ENCODE measurements at regions not wholly inside any gene's neighbourhood (a gene's known extent, or its start where the extent isn't known, plus 50 kb on each side); places are given as distances from the start of the nearest gene placed in this dataset.

DNA sequence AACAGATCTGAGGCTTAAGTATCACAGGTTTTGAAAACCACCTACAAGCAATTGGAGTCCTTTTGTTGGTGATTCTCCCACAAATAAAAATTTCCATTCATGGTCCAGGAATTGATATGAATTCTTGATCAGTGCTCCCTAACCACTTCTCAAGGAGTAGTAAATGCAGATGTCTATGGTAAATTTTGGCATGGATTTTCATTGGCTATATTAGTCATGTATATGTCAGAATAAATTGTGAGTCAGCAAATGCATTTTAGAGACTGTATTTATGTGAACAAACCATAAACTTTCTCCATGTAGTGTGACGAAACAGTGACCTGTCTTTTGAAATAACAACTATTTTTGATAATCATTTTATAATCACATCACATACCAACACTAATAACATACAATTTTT lies 611.1 kb downstream of the HTR1A start:
- no peak for DNase-seq (ENCODE audit: low read depth in 2 of 2)

DNA sequence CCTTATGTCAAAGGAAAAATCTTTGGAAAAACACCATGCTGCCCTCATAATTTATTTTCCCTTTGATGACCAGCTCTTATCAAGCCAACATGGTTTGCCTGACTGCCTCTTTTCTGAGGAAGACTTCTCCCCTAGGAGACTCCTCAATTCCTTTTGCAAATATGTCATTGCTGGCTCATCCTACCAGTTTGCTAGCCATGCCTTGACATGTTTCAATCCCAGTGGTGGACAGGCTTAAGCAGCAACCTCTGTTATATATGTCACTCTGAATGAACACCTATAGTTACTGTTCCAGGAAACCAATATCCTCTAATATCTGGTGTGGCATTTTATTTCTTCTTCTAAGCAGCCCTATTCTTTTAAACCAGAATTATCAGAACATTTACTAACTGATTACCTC lies 615.8 kb downstream of the HTR1A start:
- no peak for DNase-seq (ENCODE audit: low read depth in 2 of 2)

DNA sequence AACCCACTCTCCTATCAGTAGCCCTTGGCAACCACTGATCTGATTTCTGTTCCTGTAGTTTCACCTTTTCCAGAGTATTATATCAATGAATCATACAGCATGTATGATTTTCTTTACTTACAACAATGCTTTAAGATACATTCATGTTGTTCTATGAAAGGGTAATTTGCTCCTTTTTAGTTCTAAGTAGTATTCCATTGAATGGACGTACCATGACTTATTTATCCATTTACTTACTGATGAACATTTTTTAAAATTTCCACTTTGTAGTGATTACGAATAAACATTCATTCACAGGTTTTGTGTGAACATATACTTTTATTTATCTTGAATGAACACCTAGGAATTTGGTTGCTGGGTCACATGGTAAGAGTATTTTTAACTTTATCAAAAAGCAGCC lies 620.8 kb downstream of the HTR1A start:
- no peak for DNase-seq (ENCODE audit: low read depth in 2 of 2)

DNA sequence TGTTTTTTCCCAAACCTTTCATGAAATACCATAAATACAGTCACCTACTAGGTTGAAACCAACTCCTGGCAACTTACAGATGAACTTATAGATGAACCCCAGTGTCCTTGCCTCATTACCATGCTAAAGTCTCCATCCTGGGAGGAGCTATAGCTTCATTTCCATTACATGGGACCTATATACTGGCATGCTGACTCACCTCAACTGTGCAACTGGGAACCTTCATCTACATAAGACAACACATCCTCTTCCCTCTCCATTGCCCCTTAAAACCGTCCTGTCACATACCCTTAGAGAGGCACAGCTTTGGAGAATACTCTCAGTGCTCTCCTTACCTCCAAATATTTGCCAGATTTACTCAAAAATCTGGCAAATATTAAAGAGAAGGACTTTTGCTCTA lies 638.3 kb downstream of the HTR1A start:
- no peak for DNase-seq (ENCODE audit: low read depth in 2 of 2)

DNA sequence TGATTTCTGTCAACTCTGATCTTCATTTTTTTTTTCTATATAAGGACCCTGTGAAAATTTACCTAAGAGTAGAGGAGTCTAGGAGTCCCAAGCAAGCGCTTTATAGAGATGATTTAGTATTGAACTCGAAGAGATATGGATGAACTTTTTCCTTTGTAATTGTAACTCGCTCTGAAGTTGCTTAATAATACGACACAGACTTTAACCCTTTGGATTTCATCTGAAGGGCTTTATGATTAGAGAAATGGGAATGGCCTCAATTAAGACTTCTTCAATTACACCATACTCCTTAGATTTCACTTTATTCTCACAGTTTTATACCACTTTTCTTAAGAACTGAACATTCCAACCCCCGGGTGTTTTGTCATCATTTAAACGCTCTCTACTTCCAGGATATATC lies 647.7 kb downstream of the HTR1A start:
- DNase-seq (ENCODE audit: low read depth in 2 of 2): no peak

DNA sequence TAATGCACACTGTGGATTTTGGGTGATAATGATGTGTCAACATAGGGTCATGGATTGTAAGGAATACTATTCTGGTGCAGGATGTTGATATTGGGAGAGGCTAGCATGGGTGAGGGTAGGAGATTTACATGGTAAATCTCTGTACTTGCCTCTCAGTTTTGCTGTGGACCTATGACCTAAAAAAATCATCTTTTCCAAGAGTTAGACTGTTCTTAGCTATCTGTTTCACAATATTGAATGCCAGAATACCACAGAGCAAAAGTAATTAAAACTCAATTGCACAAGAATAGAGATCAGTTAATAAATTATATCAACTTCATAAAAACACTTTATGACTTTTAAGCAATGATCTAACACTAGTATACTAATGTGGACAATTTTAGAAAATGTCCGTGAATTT lies 651.6 kb downstream of the HTR1A start:
- DNase-seq (ENCODE audit: low read depth in 2 of 2): no peak

DNA sequence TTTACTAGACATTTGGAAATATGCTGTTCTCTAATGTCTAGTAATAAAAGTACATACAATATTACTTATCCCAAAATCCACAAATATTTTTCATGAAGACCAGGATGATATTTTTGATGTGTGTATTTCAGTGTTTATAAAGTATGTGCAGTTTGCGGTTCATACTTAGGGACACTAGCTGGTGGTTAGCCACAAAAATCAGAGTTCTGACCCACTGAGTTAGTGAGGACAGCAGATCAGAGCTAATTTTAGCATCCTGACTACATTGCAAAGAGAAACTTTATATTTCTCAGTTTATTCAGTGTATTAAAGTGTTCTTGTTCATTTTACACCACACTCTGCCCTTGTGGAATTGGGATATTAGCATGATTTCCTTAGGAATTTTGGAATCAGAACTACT lies 655.3 kb downstream of the HTR1A start:
- no peak for DNase-seq (ENCODE audit: low read depth in 2 of 2)

DNA sequence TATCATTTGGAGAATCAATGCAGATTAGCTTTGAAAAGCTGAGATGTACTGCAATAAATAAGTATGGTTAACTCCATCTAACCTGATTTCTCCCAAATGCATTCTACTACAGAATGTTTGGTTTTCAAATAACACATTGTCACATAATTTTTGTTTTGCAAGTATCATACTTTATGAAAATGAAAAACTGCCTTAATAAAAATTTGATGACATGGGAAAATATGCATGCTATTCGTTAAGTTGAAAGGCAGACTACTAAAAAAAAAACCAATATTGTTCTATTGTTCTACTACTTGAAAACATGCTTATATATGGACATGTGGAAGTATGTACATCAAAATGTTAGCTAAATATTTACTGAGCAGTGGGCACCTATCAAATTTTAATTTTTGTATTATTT lies 668.9 kb downstream of the HTR1A start:
- DNase-seq (ENCODE audit: low read depth in 2 of 2): no peak

DNA sequence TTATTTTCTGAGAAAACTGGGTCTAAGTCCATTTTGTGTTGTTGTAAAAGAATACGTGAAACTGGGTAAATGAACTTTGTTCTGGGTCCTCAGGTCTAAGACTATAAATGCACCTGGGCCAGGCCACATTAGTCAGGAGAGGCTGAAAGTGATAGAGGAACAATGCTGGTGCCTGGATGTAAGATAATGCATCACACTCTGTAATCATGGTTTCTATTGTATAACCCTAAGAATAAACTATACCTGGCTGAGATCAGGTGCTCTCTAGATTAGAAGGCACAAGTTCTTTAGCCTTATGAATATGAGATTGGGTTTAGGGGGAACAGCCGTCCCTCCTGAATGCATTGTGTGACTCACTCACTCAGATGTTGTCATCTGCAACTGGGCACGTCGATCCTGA lies 675.5 kb downstream of the HTR1A start:
- no peak for DNase-seq (ENCODE audit: low read depth in 2 of 2)

DNA sequence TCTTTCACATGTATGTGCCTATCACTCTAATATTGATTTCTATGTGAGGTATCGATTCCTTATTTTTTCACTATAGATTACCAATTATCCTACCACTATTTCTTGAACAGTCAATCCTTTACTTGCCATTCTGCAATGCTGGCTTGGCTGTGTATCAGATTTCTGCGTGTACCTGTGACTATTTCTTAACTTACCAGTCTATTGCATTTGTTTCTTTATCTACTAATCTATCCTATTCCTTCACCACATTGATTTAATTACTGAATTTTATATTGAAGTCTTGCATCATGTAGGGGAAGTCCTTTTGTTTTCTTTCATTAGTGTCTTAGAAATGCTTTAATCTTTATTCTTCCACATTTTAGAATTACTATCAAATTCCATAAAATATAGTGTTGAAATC lies 684.8 kb downstream of the LRRC70 start:
- no peak for DNase-seq (ENCODE audit: low read depth in 2 of 2)

DNA sequence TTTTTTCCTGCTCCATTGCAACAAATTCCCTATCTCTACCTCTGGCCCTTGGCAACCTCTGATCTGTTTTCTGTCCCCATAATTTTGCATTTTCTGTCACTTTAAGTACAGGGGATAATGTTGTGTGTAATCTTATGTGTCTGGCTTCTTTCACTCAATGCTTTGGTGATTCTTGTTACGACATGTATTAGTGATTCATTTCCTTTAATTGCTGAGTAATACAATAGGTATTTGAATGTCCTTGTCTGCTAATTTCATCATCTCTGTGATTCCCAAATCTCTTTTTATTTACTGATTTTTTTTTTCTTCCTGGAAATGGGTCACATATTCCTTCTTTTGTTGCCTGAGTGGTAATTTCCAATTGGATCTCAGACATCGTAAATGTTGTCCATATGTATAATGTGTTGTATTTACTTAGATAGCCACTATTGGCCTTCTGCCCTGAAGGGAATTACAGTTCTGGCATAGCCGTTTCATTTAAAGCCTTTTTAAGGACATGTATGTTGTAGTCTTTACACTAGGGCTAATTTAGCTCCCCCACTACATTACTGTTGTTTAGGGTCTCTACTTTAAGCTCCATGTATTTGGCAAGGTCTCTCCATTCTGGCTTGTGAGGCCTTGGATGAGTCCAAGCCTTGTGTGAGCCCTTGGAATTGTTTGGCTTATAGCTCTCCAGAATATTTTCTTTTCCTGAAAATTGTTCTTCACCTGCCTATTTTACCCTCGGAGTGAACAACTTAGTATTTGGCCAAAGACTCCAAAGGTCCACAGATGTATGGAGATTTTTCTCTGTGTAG lies 683.8 kb downstream of the LRRC70 start:
- DNase-seq (ENCODE audit: low read depth in 2 of 2): no peak

DNA sequence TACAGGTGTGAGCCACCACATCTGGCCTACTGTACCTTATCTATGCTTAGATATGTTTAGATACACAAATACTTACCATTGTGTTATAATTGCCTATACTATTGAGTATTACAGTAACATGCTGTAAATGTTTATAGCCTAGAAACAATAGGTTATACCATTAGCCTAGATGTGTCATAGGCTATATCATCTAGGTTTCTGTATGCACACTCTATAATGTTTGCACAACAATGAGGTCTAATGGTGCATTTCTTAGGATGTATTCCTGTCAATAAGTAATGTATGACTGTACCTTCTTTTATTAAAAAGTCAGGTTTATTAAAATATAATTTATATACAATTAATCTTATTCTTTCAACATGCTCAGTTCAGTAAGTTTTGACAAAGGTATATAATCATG lies 683.1 kb downstream of the LRRC70 start:
- DNase-seq (ENCODE audit: low read depth in 2 of 2): no peak

DNA sequence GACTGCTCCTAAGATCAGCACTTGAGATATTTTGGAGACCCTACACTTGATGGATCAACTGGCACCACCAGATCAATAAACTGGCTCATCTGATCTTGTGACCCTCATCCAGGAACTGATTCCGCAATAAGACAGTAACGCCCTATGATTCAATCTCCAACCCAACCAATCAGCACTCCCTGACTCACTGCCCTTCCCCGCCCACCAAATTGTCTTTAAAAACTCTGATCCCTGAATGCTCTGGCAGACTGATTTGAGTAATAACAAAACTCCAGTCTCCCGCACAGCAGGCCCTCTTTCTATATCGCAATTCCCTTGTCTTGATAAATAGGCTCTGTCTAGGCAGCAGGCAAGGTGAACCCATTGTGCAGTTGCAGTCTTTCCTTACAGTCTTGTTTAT lies 677.0 kb downstream of the LRRC70 start:
- no peak for DNase-seq (ENCODE audit: low read depth in 2 of 2)

DNA sequence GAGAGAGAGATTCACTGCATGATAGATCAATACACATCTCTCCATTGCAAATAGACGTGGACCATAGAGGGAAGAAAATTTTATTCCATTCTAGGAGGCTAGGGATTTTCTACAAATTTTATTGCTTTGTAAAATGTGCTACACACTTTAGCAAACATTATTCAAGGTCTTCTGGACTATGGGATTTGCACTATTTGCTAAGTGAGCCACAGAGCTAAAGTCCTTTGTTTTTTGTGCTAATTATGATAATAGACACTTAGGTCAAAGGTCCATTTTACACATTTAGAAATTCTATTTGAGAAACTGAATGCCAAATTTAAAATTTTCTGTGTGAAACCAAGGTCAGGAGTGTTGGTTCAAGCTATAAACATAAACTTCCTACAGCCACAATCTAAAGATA lies 672.3 kb downstream of the LRRC70 start:
- DNase-seq (ENCODE audit: low read depth in 2 of 2): no peak

DNA sequence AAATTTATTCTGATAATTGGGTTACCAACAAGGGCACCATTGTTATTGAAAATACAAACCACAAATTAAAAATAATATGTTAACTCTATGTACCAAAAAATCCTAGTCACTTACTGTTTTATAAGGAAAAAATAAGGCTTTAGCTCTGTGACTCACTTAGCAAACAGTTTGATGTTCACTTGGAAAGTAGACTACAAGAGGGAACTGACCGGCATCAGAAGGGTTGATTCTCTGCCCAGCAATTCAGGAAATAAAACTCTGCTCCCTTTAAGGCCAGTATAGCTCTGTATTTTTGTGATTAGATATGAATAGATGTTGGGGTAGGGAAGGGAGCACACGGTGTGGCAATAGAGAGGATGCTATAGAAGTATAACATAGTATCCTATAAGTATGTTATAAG lies 671.3 kb downstream of the LRRC70 start:
- DNase-seq (ENCODE audit: low read depth in 2 of 2): no peak

DNA sequence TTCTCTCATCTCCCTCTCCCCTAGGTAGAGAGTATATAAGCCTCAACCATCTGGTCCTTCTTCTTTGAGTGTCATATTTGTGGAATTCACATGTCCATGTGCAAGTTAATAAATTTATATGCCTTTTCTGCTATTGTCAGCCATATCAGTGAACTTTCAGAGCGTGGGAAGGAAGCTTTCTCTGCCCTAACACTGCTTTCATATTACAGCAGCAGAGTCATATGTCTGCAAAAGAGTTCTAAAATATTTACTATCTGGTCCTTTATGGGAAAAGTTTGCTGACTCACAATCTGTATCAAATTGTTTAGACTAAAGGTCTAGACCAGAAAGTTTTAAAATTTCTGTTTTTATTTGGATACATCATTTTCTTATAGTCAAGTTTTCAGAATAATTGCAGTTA lies 669.0 kb downstream of the LRRC70 start:
- no peak for DNase-seq (ENCODE audit: low read depth in 2 of 2)

DNA sequence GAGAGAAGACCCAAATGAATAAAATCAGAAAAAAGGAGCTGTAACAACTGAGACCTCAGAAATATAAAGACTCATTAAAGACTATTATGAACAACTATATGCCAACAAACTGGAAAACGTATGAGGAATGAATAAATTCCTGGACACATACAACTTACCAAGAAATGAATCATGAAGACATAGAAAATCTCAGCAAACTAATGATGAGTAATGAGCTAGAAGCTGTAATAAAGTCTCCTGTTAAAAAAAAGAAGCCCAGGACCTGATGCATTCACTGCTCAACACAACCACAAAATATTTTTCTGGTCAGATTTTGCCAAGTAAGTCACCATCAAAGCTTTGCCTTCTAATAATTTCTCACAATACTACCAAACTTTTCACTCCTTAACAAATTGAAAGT lies 666.7 kb downstream of the LRRC70 start:
- DNase-seq (ENCODE audit: low read depth in 2 of 2): no peak

DNA sequence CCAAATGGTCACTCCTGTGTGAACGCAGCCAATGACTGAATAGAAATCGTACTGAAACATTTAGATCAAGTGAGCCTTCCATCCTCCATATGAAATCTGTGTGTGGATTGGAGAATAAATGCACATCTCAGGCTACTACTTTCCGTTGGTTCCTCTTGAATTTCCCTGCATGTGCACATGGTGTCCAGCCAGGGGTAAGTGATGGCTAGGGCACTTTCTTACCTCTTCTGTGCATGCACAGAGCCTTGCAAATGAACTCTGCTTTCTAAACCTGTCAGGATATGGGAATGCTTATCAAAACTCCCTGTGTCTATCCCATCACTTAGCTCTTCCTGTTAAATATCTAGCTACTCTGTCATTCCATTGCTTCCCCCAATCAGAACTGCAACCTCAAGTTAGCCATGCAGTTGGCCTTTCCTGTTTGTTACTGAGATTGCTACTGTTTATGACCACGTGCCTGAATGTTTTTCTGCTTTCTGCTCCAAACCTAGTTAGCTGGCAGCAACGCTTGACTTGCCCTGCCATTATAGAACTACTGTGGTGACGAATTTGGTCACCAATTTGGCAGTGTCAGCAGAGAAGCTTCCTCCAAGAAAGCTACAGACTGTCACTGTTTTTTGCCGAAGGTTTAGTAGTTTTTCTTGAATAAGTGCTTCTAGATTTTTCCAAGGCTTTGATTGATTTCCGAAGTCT lies 661.6 kb downstream of the LRRC70 start:
- DNase-seq (ENCODE audit: low read depth in 2 of 2): no peak

DNA sequence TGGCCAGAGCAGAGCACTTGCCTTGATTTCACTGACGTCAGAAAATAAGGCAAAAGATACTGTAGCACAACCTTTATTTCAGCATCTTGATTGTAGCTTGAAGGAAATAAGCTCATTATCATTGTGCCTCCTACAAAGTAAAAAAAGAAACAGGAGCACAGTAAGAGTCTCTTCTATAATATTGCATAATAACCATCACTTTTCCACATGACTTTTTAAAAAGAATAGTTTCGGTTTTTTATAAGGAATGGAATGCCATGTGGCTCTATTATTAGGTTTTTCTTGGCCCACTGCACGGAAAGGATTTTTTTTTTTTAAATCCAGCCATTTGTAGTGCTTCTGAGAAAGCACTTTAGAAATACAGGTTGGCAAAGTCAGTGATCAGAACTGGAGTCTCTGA lies 655.3 kb downstream of the LRRC70 start:
- no peak for DNase-seq (ENCODE audit: low read depth in 2 of 2)

DNA sequence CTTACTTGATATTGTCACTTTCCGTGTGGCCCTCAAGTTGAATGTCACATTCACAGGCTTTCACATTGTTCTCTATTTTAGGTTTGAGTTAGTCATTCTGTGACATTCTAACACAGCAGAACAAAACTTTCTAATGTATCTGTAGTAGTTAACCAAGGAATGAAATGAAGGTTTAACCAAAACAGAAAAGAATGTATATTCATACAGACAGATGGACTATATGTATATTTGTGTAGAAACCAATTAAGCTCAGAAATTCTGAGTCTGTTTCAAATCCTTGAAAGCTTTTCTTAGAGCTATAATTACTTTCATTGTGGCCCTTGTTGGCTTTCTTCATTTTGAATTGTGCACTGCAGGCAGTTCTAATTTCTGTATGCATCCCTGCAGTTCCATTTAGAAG lies 654.7 kb downstream of the LRRC70 start:
- no peak for DNase-seq (ENCODE audit: low read depth in 2 of 2)

DNA sequence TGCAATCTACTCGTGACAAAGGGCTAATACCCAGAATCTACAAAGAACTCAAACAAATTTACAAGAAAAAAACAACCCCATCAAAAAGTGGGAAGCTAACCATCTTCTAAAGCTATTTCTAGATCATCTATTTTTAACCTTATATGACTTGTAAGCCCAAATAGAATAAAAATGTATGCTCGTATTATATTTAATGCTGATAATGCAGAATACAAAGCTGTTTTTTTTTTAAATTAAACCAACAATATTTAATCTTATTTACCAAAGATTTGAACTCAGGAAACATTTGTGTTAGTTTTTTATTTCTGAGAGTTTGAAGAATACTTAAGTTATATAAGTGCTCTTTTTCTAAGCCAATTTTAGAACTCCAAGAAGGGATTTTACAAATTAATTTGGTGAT lies 652.1 kb downstream of the LRRC70 start:
- DNase-seq (ENCODE audit: low read depth in 2 of 2): no peak

DNA sequence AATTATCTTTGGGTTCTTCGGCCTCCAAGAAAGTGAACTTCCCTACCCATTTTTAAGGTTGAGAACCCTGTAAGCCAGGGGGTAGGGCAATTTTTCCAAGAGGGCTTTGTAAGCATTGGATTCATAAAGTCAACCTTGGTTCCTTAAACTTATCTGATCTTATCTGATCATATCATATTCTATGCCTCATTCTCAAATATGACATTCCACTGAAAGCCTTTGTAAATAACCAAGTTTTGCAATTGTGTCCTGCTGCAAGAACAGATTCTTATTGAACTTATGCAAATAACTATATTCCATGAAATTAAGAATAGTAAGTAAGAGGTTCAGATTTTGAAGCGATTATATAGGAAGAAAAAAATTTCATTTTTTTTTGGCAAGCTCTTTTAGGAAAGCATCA lies 649.5 kb downstream of the LRRC70 start:
- no peak for DNase-seq (ENCODE audit: low read depth in 2 of 2)

DNA sequence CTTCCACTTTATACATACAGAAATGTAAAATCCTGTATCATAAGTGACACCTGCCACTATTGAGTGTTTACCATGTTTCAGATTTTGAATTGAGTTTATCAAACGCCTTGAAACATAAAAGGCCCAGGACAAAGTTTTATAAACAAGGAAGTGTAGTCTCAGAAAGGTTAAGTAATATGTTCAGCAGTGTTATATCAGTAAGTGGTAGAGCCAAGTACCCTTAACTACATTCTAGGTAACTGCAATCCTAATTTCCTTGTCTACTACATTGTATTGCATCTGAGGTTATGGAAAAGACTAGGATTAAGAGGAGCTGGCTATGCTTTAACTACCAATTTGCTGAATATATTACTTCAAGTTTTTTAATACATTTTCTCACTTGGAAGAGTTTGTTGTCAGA lies 641.6 kb downstream of the LRRC70 start:
- DNase-seq (ENCODE audit: low read depth in 2 of 2): no peak

DNA sequence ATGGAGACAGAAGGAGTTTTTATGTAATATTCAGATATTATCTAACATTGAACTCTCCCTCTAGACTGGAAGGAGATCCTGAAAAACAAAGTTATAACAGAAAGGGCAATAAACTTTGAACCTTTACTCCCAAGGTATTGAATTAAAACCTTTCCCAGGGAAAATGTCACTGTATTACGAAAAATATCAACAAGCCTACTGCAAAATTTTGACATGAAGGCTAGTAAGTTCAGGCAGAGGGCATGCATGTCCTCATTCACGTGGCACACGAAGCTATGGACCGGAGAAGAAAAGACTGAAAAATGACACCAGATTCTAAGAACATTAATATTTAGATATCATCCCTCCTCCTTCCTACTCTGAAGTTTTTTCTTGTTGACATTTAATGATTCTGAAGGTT lies 638.8 kb downstream of the LRRC70 start:
- DNase-seq (ENCODE audit: low read depth in 2 of 2): no peak

Data from stimulated activated CD8-positive, alpha-beta memory T cell treated with anti-CD3 and anti-CD28 coated beads, Interleukin-2, amount 100 ng/mL, for 48 hours (primary cell).